Ramos (cell line): ENCODE measurements at regions not wholly inside any gene's neighbourhood (a gene's known extent, or its start where the extent isn't known, plus 50 kb on each side); places are given as distances from the start of the nearest gene placed in this dataset.
"Not testable (repeated sequence)": the region's sequence is repeated elsewhere in the genome, so short reads cannot be mapped to it uniquely, and the experiment has no call there.

Experiments
- in situ Hi-C: fragments of 300-500 bp; cut with MboI; formaldehyde crosslinking; loops from one replicate; pipeline ENCODE4 v1.14.3; 2022; ENCODE audit warnings: low sequenced_read_pairs; ENCODE audit not compliant: unreplicated experiment

- in situ Hi-C loops: not testable (repeated sequence)
These were observed 284.8 kb upstream of the SMIM21 start for GRCh38 chr18:75712124-75712867.

GRCh38 chr18:75700561-75700960, 273.1 kb upstream of the SMIM21 start:
- in situ Hi-C loops: no loop called here

GRCh38 chr18:75698861-75699260, 271.4 kb upstream of the SMIM21 start:
- in situ Hi-C loops: no loop called here

GRCh38 chr18:75697493-75697892, 270.0 kb upstream of the SMIM21 start:
- in situ Hi-C loops: no loop called here

- in situ Hi-C loops: no loop called here
These were observed 268.9 kb upstream of the SMIM21 start for GRCh38 chr18:75696391-75696790.

GRCh38 chr18:75694292-75694691, 266.8 kb upstream of the SMIM21 start:
- in situ Hi-C loops: no loop called here

- in situ Hi-C loops: no loop called here
These were observed 264.0 kb upstream of the SMIM21 start for GRCh38 chr18:75691483-75691882.

- in situ Hi-C loops: not testable (repeated sequence)
These were observed 262.8 kb upstream of the SMIM21 start for GRCh38 chr18:75690283-75690682.

- in situ Hi-C loops: no loop called here
These were observed 260.1 kb upstream of the SMIM21 start for GRCh38 chr18:75687626-75688025.

GRCh38 chr18:75683426-75683825, 255.9 kb upstream of the SMIM21 start:
- in situ Hi-C loops: no loop called here

GRCh38 chr18:75681538-75682115, 254.1 kb upstream of the SMIM21 start:
- in situ Hi-C loops: no loop called here

- in situ Hi-C loops: no loop called here
These were observed 251.8 kb upstream of the SMIM21 start for GRCh38 chr18:75679331-75679730.

GRCh38 chr18:75678627-75679026, 251.1 kb upstream of the SMIM21 start:
- in situ Hi-C loops: no loop called here

- in situ Hi-C loops: no loop called here
These were observed 250.4 kb upstream of the SMIM21 start for GRCh38 chr18:75677696-75678455.

- in situ Hi-C loops: no loop called here
These were observed 233.4 kb upstream of the SMIM21 start for GRCh38 chr18:75660932-75661331.

- in situ Hi-C loops: no loop called here
These were observed 232.1 kb upstream of the SMIM21 start for GRCh38 chr18:75659535-75660023.

GRCh38 chr18:75658330-75658729, 230.8 kb upstream of the SMIM21 start:
- in situ Hi-C loops: no loop called here

GRCh38 chr18:75656563-75657247, 229.2 kb upstream of the SMIM21 start:
- in situ Hi-C loops: no loop called here

GRCh38 chr18:75656035-75656434, 228.5 kb upstream of the SMIM21 start:
- in situ Hi-C loops: no loop called here

GRCh38 chr18:75654851-75655751, 227.6 kb upstream of the SMIM21 start:
- in situ Hi-C loops: no loop called here
